ENCODE measurements at regions not wholly inside any gene's neighbourhood (a gene's known extent, or its start where the extent isn't known, plus 50 kb on each side); places are given as distances from the start of the nearest gene placed in this dataset.

DNA sequence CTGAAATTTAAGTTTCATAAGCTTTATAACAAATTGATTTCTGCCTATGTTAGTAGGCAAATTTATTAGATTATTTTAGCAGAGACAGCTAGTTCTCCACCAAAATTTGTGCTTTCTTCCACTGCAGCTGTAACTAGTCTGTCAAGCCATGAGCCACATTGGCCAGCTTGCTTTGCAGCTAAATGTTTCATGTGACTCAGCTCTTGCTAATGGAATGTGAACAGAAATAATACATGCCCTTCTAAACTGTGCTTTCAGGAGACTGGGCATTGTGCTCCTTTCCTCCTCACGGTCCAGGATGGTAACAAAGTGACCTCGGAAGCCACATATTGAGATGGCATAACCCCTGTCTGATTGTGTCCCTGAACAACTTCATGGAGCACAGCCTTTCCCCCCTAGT lies 51.3 kb upstream of the KPNA4 start:
- peaks cover 0 to 4% of the 10 kb centered on the region in 2 experiments; a peak in 1 of 4 replicates for H3K4me1 ChIP-seq (ENCODE audit: control insufficient read depth in 1 of 2, insufficient read depth in 2 of 2, low read length in 2 of 2)
- no peak overlapping the region for H2AFZ ChIP-seq (ENCODE audit: low read depth, low read length, poor library complexity, severe bottlenecking)
- H3K27me3 ChIP-seq (ENCODE audit: insufficient read depth, low read length): no peaks in the 10 kb centered on the region
- H3K9me2 ChIP-seq (ENCODE audit: insufficient read depth): no peaks in the 10 kb centered on the region
- CTCF ChIA-PET: no interaction called here
- RAD21 ChIA-PET (ENCODE audit: low non-redundant PET in 1 of 2, low total read pairs in 2 of 2, uncharacterized antibody in 2 of 2, unreplicated experiment in 2 of 2): no interaction called here
- H3K27ac ChIP-seq (ENCODE audit: low read depth, low read length): no peak overlapping the region
- H3K9ac ChIP-seq (ENCODE audit: low read length): no peak overlapping the region
- no peaks in the 10 kb centered on the region for H3K79me2 ChIP-seq (ENCODE audit: insufficient read depth, low read length)
- intact Hi-C loops (cut with micrococcal nuclease): no loop called here
- BruUV-seq (replicated peaks): no TSS peak
- no peak overlapping the region for H3K4me2 ChIP-seq (ENCODE audit: low read length)
- no peaks in the 10 kb centered on the region for H3K9me3 ChIP-seq (ENCODE audit: control insufficient read depth in 1 of 2, insufficient read depth in 1 of 2, low read depth in 1 of 2, low read length in 2 of 2)
- DNase-seq (ENCODE audit: low read depth, low spot score) (no peak), ATAC-seq (no peak)
- H4K20me1 ChIP-seq (ENCODE audit: insufficient read depth): no peaks in the 10 kb centered on the region
- H3K4me3 ChIP-seq (replicated peaks in 1 of 2; ENCODE audit: low read depth in 1 of 2, low read length in 2 of 2): no peak overlapping the region
- H3K36me3 ChIP-seq (ENCODE audit: control insufficient read depth in 1 of 2, insufficient read depth in 2 of 2, low read length in 2 of 2): no peaks in the 10 kb centered on the region
- no peak for TF ChIP-seq RAD21 (IDR thresholded peaks at IDR 0.05; ENCODE audit: low read depth)
- TF ChIP-seq REST (IDR thresholded peaks at IDR 0.05; ENCODE audit: low read depth): no peak
- no peak for TF ChIP-seq POLR2A (IDR thresholded peaks at IDR 0.05; ENCODE audit: borderline replicate concordance, extremely low read depth, insufficient read depth, insufficient read length)
- no peak for TF ChIP-seq FOSL1 (IDR thresholded peaks at IDR 0.05; ENCODE audit: low read depth)
- no peak for TF ChIP-seq ELF1 (IDR thresholded peaks at IDR 0.05; ENCODE audit: borderline replicate concordance, low read depth)
- no peak for TF ChIP-seq ZNF274 (IDR thresholded peaks at IDR 0.05; ENCODE audit: low read depth, low read length)
- no peak for TF ChIP-seq SRF (IDR thresholded peaks at IDR 0.05; ENCODE audit: low read depth)
- no peak for TF ChIP-seq YY1 (IDR thresholded peaks at IDR 0.05; ENCODE audit: extremely low read depth, insufficient replicate concordance, low read depth, low read length)
- no peak for TF ChIP-seq SIN3A (IDR thresholded peaks at IDR 0.05; ENCODE audit: low read depth)
- POLR2A ChIA-PET: no interaction called here

Measured in HCT116 (cell line).